Adrenal gland (tissue), 5 donors: ENCODE measurements at regions not wholly inside any gene's neighbourhood (a gene's known extent, or its start where the extent isn't known, plus 50 kb on each side); places are given as distances from the start of the nearest gene placed in this dataset.

Source experiments
- POLR2A ChIP-seq, 2 donors: fragments of 450-650 bp; IDR thresholded peaks; one replicate each; pipeline ENCODE4 v1.6.1; 2017; ENCODE audit warnings: antibody characterized with exemption in 2 of 2, mild to moderate bottlenecking in 2 of 2, moderate library complexity in 1 of 2
- TF ChIP-seq, protein P1 (sequence below), 6 experiments: fragments of 450-650 bp in 4 of 6; fragments of 200-600 bp in 2 of 6; sonication (generic) in 1 of 6; IDR thresholded peaks; 1 replicate in 5 of 6; 2 replicates in 1 of 6; pipeline versions ENCODE4 v1.5.1 to v1.8.0; 2016 to 2021; ENCODE audit warnings: antibody characterized with exemption in 6 of 6, mild to moderate bottlenecking in 2 of 6, moderate library complexity in 1 of 6
- donor health status: DM: no; HTN: no; CAD: no.

DNA sequence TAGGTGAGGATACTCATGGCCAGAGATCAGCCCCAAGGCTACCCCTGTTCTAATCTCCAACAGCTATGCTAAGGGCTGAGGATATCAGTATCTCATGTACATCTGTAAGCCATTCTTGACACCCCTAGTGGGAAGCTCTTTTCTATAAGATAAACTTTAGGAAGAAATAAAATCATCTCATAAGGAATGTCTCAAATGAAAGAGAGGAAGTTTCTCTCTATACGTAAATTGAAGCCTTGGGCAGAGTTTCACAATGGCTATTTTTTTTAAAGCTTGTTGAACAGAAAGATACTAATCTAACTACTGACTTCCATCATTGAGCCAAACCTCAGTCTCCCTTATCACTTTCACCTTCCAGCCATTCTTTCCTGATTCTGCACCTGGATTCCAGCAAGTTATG is 405.7 kb downstream of the PRR16 start:
- TF ChIP-seq, protein P1, sequence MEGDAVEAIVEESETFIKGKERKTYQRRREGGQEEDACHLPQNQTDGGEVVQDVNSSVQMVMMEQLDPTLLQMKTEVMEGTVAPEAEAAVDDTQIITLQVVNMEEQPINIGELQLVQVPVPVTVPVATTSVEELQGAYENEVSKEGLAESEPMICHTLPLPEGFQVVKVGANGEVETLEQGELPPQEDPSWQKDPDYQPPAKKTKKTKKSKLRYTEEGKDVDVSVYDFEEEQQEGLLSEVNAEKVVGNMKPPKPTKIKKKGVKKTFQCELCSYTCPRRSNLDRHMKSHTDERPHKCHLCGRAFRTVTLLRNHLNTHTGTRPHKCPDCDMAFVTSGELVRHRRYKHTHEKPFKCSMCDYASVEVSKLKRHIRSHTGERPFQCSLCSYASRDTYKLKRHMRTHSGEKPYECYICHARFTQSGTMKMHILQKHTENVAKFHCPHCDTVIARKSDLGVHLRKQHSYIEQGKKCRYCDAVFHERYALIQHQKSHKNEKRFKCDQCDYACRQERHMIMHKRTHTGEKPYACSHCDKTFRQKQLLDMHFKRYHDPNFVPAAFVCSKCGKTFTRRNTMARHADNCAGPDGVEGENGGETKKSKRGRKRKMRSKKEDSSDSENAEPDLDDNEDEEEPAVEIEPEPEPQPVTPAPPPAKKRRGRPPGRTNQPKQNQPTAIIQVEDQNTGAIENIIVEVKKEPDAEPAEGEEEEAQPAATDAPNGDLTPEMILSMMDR (IDR thresholded peaks at IDR 0.05), result no peak
- no peak for TF ChIP-seq POLR2A (IDR thresholded peaks at IDR 0.05)
